Astrocyte of the cerebellum (primary cell): ENCODE measurements at regions not wholly inside any gene's neighbourhood (a gene's known extent, or its start where the extent isn't known, plus 50 kb on each side); places are given as distances from the start of the nearest gene placed in this dataset.
"Not testable (repeated sequence)": the region's sequence is repeated elsewhere in the genome, so short reads cannot be mapped to it uniquely, and the experiment has no call there.

Experiments
- DNase-seq: peaks from one replicate; pipeline ENCODE4 v3.0.0-alpha.2; 2011; ENCODE audit warnings: low read depth
- H3K4me3 ChIP-seq: 2 replicates; pipeline ENCODE4 v1.5.1; 2011; ENCODE audit warnings: mild to moderate bottlenecking, low read depth, low read length, moderate library complexity
- in situ Hi-C: cut with HindIII; loops from 2 replicates; pipeline ENCODE4 v1.10.0; 2017; ENCODE audit warnings: low sequenced_read_pairs
- TF ChIP-seq, protein P1 (sequence below): IDR thresholded peaks from 2 replicates; pipeline ENCODE4 v1.5.1; 2012; ENCODE audit warnings: low read length, low read depth, moderate library complexity, mild to moderate bottlenecking; ENCODE audit errors: missing control alignments

DNA sequence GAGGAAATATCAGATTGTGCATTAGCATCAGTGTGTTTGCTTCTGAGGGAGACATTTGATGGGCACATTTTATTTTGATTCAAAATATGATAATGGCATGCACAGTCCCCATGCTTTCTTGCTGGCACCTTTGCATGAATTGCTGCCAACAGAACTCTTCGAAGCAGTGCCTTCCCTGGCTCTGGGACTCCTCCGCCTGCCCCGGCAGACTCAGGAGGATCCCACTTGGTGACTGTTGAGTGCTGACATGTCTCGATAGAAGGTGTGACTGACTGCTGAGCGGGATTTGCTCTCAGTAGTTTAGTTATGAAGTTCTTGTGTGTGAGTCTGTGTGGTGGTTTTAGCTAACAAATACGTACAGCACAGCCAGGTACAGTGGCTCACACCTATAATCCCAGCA, 239.7 kb downstream of the FGF9 start:
- TF ChIP-seq, protein P1, sequence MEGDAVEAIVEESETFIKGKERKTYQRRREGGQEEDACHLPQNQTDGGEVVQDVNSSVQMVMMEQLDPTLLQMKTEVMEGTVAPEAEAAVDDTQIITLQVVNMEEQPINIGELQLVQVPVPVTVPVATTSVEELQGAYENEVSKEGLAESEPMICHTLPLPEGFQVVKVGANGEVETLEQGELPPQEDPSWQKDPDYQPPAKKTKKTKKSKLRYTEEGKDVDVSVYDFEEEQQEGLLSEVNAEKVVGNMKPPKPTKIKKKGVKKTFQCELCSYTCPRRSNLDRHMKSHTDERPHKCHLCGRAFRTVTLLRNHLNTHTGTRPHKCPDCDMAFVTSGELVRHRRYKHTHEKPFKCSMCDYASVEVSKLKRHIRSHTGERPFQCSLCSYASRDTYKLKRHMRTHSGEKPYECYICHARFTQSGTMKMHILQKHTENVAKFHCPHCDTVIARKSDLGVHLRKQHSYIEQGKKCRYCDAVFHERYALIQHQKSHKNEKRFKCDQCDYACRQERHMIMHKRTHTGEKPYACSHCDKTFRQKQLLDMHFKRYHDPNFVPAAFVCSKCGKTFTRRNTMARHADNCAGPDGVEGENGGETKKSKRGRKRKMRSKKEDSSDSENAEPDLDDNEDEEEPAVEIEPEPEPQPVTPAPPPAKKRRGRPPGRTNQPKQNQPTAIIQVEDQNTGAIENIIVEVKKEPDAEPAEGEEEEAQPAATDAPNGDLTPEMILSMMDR = no peak
- H3K4me3 ChIP-seq = no peak overlapping the region
- in situ Hi-C loops = no loop called here
- no peak for DNase-seq

DNA sequence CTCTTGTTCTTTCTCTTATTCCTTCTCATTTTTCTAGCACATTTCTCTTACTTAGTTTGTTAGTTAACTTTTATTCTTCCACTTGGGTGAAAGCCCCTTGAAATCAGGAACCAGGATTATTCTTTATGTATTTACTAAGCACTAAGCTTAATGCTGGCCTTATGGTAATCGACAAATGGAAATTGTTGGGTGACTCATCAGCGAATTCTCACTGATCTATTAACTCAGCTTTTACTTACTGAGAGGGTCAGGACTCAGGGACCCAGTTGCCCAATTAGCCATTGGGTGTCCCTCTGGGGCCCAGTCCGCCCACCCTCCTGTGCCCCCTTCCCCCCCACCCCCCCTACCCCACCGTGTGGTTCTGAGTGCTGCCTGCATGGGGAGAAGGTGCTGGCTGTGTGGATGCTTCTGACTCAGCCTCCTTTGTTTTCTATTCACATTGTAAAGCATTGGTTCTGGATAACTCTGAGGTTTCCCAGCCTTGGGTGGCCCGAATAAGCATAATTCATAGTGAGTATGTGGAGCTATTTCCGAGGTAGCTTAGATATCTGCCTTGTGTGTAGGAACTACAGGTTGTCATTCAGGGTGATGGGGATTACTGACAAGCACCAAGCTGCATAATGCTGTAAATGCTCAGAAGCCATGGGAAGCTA, 240.9 kb downstream of the FGF9 start:
- no peak for DNase-seq
- TF ChIP-seq, protein P1 = no peak
- no peak overlapping the region for H3K4me3 ChIP-seq
- in situ Hi-C loops = no loop called here

DNA sequence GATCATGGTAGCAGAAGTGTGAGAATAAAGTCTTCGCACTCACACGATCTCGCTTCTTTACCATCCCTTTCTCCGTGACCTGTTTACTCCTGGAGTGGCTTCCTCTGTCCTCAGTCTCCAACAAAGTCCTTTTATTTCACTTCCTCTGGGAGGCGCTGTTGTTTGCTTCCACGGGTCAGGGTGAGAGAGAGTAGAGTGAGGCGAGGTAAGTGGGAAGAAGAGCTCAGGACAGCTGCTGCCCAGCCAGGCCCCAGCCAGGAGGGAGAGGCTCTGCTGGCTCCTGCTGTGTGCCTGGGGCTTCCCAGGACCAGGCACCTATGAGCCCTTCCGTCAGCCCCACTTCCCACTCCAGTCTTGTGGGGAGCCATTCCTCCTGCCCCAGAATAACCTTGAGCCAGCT, 242.1 kb downstream of the FGF9 start:
- no peak for DNase-seq
- TF ChIP-seq, protein P1 = no peak
- in situ Hi-C loops = no loop called here
- H3K4me3 ChIP-seq = no peak overlapping the region

DNA sequence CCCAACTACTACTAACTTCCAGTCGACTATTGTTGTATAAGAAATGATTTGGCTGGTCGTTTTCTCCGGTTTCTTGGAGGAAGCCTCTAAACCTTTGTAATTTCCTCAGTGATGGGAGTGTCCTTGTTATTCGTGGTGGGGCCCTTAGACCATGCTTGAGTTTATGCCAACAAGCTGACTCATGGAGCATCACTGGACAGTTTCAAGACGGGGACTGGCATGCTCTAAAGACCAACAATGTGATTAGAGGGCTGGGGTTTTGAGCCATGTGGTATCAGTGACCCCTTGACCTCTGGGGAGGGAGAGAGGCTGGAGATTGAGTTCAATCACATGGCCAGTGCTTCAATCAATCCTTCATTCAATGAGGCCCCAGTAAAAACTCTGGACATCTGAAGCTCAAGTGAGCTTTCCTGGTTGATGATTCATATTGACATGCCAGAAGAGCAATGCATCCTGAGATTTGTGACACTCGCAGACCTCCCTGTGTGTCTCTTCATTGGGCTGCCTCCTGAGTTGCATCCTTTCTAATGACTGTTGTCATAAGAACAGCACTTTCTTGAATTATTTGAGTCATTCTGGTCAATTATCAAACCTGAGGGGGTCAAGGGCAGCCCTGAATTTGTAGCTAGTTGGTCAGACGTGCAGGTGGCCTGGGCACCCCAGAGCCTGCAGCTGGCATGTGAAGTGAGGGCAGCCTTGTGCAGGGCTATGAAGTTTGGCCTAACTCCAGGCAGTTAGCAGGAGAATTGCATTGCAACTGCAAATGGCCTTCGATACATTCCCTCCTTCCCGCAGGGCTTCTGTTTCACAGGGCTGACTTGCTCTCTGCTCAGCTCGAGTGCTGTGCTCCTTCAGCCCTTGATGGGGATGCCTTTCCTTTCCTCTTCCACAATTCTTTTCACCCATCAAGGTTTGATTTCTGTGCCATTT, 246.5 kb downstream of the FGF9 start:
- no peak for DNase-seq
- H3K4me3 ChIP-seq = no peak overlapping the region
- TF ChIP-seq, protein P1 = no peak
- in situ Hi-C loops = no loop called here

DNA sequence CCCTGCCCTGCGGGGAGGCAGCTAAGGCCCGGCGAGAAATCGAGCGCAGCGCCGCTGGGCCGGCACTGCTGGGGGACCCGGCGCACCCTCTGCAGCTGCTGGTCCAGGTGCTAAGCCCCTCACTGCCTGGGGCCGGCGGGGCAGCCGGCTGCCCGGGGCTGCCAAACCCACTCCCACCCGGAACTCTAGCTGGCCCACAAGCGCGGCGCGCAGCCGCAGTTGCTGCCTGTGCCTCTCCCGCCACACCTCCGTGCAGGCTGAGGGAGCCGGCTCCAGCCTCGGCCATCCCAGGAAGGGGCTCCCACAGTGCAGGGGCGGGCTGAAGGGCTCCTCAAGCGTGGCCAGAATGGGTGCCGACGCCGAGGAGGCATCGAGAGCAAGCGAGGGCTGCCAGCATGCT, 249.9 kb downstream of the FGF9 start:
- DNase-seq, in situ Hi-C loops, H3K4me3 ChIP-seq: not testable (repeated sequence)

DNA sequence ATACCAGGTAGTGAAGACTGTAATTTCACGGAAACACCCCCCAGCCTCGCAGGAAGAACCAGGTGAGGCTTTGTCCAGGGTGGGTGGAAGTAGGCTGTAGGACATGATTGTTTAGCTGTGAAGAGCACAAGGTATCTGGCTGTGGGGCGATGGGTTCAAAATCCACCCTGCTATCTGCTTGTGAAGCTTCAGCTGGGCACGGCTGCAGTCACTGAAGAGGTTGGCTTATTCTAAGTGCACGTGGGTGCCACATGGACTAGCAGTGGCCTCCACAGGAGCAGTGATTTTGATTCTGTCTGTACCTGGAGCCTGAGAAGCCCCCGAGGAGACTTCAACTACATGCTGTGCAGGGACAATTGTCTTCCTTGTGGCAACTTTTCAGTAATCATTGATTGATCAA, 254.1 kb downstream of the FGF9 start:
- no peak for DNase-seq
- in situ Hi-C loops = no loop called here
- TF ChIP-seq, protein P1 = no peak
- H3K4me3 ChIP-seq = no peak overlapping the region

DNA sequence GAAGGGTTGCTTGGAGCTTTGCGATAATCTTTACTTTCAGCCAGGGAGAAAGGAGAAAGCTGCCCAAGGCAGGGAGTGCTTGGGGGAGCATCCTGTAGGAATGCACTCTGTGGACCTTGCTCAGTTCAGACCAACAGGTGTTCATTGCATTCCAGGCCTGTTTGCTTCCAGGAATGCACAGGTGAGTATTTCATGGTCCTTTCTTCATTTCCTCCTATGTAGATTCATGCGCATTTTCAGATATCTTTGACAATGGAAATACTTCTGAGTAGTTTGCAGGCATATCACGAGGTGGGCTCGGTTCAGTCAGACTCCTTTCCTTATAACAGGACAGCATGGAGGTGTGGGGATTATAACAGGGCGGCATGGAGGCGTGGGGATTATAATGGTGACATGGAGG, 254.8 kb downstream of the FGF9 start:
- H3K4me3 ChIP-seq = no peak overlapping the region
- in situ Hi-C loops = no loop called here
- TF ChIP-seq, protein P1 = no peak
- no peak for DNase-seq
